ENCODE measurements at regions not wholly inside any gene's neighbourhood (a gene's known extent, or its start where the extent isn't known, plus 50 kb on each side); places are given as distances from the start of the nearest gene placed in this dataset.

- TF ChIP-seq KAT2B (IDR thresholded peaks at IDR 0.05; ENCODE audit: low read depth, low read length) (no peak), PPARD (CRISPR knock-in tag; IDR thresholded peaks at IDR 0.05) (no peak), NFXL1 (CRISPR knock-in tag; IDR thresholded peaks at IDR 0.05) (no peak), KLF1 (tag; IDR thresholded peaks at IDR 0.05) (no peak), FOXM1 (IDR thresholded peaks at IDR 0.05; ENCODE audit: low read depth) (no peak), FOXM1 (CRISPR knock-in tag; IDR thresholded peaks at IDR 0.05; ENCODE audit: low read depth) (no peak), KDM1A (IDR thresholded peaks at IDR 0.05) (no peak), NR2C2 (CRISPR knock-in tag; IDR thresholded peaks at IDR 0.05) (no peak), NR2C2 (tag; IDR thresholded peaks at IDR 0.05) (peak; percentile 83), SIRT6 (IDR thresholded peaks at IDR 0.05; ENCODE audit: low read depth, low read length) (no peak), PHTF2 (CRISPR knock-in tag; IDR thresholded peaks at IDR 0.05) (no peak), MYBL2 (IDR thresholded peaks at IDR 0.05; ENCODE audit: low read depth) (no peak), MYBL2 (CRISPR knock-in tag; IDR thresholded peaks at IDR 0.05; ENCODE audit: borderline replicate concordance) (no peak), ZNF639 (CRISPR knock-in tag; conservative IDR thresholded peaks at IDR 0.05 in 1 of 2, IDR thresholded peaks at IDR 0.05 in 1 of 2) (no peak; a peak in 1 of 4 replicates), ATF3 (IDR thresholded peaks at IDR 0.05) (peak; percentile 63; the same call in 1 of the 2 replicates), ATF3 (CRISPR knock-in tag; conservative IDR thresholded peaks at IDR 0.05) (no peak), ZEB2 (IDR thresholded peaks at IDR 0.05) (peak; percentile 77; the same call in 1 of the 2 replicates), KAT8 (IDR thresholded peaks at IDR 0.05; ENCODE audit: low read depth) (no peak), ARID1B (IDR thresholded peaks at IDR 0.05) (peak; percentile 80), MTA2 (IDR thresholded peaks at IDR 0.05; ENCODE audit: low read depth) (no peak), CREBBP (IDR thresholded peaks at IDR 0.05; ENCODE audit: low read depth, low read length) (no peak), HDAC2 (IDR thresholded peaks at IDR 0.05) (peak; percentile 88), POLR3G (IDR thresholded peaks at IDR 0.05; ENCODE audit: extremely low read depth, insufficient read length, insufficient replicate concordance) (no peak), BRD4 (IDR thresholded peaks at IDR 0.05) (no peak)
- TF ChIP-seq, protein P1, sequence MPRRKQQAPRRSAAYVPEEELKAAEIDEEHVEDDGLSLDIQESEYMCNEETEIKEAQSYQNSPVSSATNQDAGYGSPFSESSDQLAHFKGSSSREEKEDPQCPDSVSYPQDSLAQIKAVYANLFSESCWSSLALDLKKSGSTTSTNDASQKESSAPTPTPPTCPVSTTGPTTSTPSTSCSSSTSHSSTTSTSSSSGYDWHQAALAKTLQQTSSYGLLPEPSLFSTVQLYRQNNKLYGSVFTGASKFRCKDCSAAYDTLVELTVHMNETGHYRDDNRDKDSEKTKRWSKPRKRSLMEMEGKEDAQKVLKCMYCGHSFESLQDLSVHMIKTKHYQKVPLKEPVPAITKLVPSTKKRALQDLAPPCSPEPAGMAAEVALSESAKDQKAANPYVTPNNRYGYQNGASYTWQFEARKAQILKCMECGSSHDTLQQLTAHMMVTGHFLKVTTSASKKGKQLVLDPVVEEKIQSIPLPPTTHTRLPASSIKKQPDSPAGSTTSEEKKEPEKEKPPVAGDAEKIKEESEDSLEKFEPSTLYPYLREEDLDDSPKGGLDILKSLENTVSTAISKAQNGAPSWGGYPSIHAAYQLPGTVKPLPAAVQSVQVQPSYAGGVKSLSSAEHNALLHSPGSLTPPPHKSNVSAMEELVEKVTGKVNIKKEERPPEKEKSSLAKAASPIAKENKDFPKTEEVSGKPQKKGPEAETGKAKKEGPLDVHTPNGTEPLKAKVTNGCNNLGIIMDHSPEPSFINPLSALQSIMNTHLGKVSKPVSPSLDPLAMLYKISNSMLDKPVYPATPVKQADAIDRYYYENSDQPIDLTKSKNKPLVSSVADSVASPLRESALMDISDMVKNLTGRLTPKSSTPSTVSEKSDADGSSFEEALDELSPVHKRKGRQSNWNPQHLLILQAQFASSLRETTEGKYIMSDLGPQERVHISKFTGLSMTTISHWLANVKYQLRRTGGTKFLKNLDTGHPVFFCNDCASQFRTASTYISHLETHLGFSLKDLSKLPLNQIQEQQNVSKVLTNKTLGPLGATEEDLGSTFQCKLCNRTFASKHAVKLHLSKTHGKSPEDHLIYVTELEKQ (CRISPR knock-in tag; IDR thresholded peaks at IDR 0.05) = no peak
These were observed 241.8 kb upstream of the IRF2BP2 start (continued) for GRCh38 chr1:234851450-234852438.

Data from K562 (cell line).